SU-DHL-6 (cell line): ENCODE measurements at regions not wholly inside any gene's neighbourhood (a gene's known extent, or its start where the extent isn't known, plus 50 kb on each side); places are given as distances from the start of the nearest gene placed in this dataset.
"Not testable (repeated sequence)": the region's sequence is repeated elsewhere in the genome, so short reads cannot be mapped to it uniquely, and the experiment has no call there.

ENCODE experiments used
- H2AFZ ChIP-seq: fragments of 200-600 bp; sonication (generic); 2 replicates; pipeline ENCODE4 v1.6.1; 2014; ENCODE audit warnings: low read depth, mild to moderate bottlenecking, moderate library complexity, mixed read lengths, antibody characterized with exemption, low read length; ENCODE audit not compliant: severe bottlenecking
- H3F3A ChIP-seq: fragments of 200-600 bp; shearing (Covaris generic); 2 replicates; pipeline ENCODE4 v1.6.0; 2016; ENCODE audit warnings: antibody characterized with exemption, mild to moderate bottlenecking; ENCODE audit not compliant: insufficient read depth
- H3K27ac ChIP-seq: fragments of 200-600 bp; sonication (generic); 2 replicates; pipeline ENCODE4 v1.5.1; 2016; ENCODE audit warnings: low read depth, mild to moderate bottlenecking, low read length, moderate library complexity, mixed read lengths
- H3K27me3 ChIP-seq: fragments of 200-600 bp; sonication (generic), shearing (Covaris generic); 2 replicates; pipeline ENCODE4 v1.6.0; 2014; ENCODE audit warnings: mild to moderate bottlenecking, low read length
- H3K36me3 ChIP-seq: fragments of 200-600 bp; sonication (generic); 2 replicates; pipeline ENCODE4 v1.6.1; 2014; ENCODE audit warnings: mild to moderate bottlenecking, low read length, mixed read lengths
- H3K4me2 ChIP-seq: fragments of 300-600, 200-600 bp; shearing (Covaris generic), sonication (generic); 2 replicates; pipeline ENCODE4 v1.6.0; 2014; ENCODE audit warnings: low read length, low read depth, mild to moderate bottlenecking; ENCODE audit not compliant: poor library complexity, severe bottlenecking
- H3K4me3 ChIP-seq: fragments of 200-600 bp; sonication (generic); 2 replicates; pipeline ENCODE4 v1.5.1; 2014; ENCODE audit warnings: antibody characterized with exemption, low read length, mild to moderate bottlenecking, mixed read lengths; ENCODE audit not compliant: insufficient read depth, poor library complexity, severe bottlenecking
- H3K79me2 ChIP-seq: fragments of 200-600 bp; sonication (generic); 2 replicates; pipeline ENCODE4 v1.6.1; 2014; ENCODE audit warnings: mild to moderate bottlenecking, low read length, moderate library complexity; ENCODE audit not compliant: insufficient read depth
- H3K9ac ChIP-seq: fragments of 200-600 bp; sonication (generic); 2 replicates; pipeline ENCODE4 v1.7.0; 2014; ENCODE audit warnings: mild to moderate bottlenecking, low read length
- H3K9me2 ChIP-seq: fragments of 200-600 bp; sonication (generic); replicated peaks from 2 replicates; pipeline ENCODE4 v1.6.1; 2014; ENCODE audit warnings: low read length; ENCODE audit not compliant: insufficient read depth
- H3K9me3 ChIP-seq: fragments of 200-600 bp; sonication (generic); 2 replicates; pipeline ENCODE4 v1.6.1; 2014; ENCODE audit warnings: low read length, mixed read lengths; ENCODE audit not compliant: insufficient read depth
- H4K20me1 ChIP-seq: fragments of 200-600 bp; sonication (generic); 2 replicates; pipeline ENCODE4 v1.6.1; 2014; ENCODE audit warnings: low read depth, mild to moderate bottlenecking, antibody characterized with exemption, low read length, moderate library complexity, mixed read lengths
- CTCF ChIP-seq: fragments of 200-600 bp; sonication (generic); IDR thresholded peaks from one replicate; pipeline ENCODE4 v1.5.1; 2017; ENCODE audit warnings: antibody characterized with exemption, mild to moderate bottlenecking, low read length, moderate library complexity; ENCODE audit not compliant: insufficient read depth, poor library complexity, severe bottlenecking
- EZH2phosphoT487 ChIP-seq: fragments of 200-600 bp; sonication (generic), shearing (Covaris generic); conservative IDR thresholded peaks from 2 replicates; pipeline ENCODE4 v1.6.1; 2018; ENCODE audit warnings: mild to moderate bottlenecking, antibody characterized with exemption, low read length, moderate library complexity, mixed read lengths

- Histone ChIP-seq H3K79me2 (no peaks in the 10 kb centered on the region), H3K4me3 (no peak overlapping the region), H3K9me2 (no peaks in the 10 kb centered on the region; the same call in 1 of the 2 replicates), H3K9me3 (no peaks in the 10 kb centered on the region), H4K20me1 (no peaks in the 10 kb centered on the region), H3K27ac (no peak overlapping the region), H2AFZ (no peak overlapping the region), H3F3A (no peaks in the 10 kb centered on the region), H3K9ac (no peak overlapping the region), H3K27me3 (no peaks in the 10 kb centered on the region), H3K36me3 (no peaks in the 10 kb centered on the region; the same call in 1 of the 2 replicates), H3K4me2 (no peak overlapping the region)
- TF ChIP-seq CTCF (no peak), EZH2phosphoT487 (no peak)
These were observed 265.2 kb upstream of the SGO1 start for GRCh38 chr3:20451170-20451569.

GRCh38 chr3:20450611-20451010 lies 264.6 kb upstream of the SGO1 start:
- Histone ChIP-seq H3K36me3 (no peaks in the 10 kb centered on the region), H3K9me3 (no peaks in the 10 kb centered on the region), H3K27me3 (no peaks in the 10 kb centered on the region), H3K79me2 (no peaks in the 10 kb centered on the region), H3K27ac (no peak overlapping the region), H3K4me2 (no peak overlapping the region), H3F3A (no peaks in the 10 kb centered on the region), H2AFZ (no peak overlapping the region), H3K4me3 (no peak overlapping the region), H3K9me2 (no peaks in the 10 kb centered on the region; the same call in 1 of the 2 replicates), H4K20me1 (no peaks in the 10 kb centered on the region), H3K9ac (no peak overlapping the region)
- TF ChIP-seq CTCF, result no peak
- TF ChIP-seq EZH2phosphoT487, result no peak

GRCh38 chr3:20442846-20443245 lies 256.8 kb upstream of the SGO1 start:
- no peaks in the 10 kb centered on the region for H3K36me3 ChIP-seq
- no peaks in the 10 kb centered on the region for H3K27me3 ChIP-seq
- H3K4me2 ChIP-seq, result no peak overlapping the region
- no peaks in the 10 kb centered on the region for H3K9me3 ChIP-seq
- TF ChIP-seq EZH2phosphoT487 (no peak), CTCF (no peak)
- H3K27ac ChIP-seq, result no peak overlapping the region
- no peaks in the 10 kb centered on the region for H3K9me2 ChIP-seq
- no peaks in the 10 kb centered on the region for H3K79me2 ChIP-seq
- H4K20me1 ChIP-seq, result no peaks in the 10 kb centered on the region
- H2AFZ ChIP-seq, result no peak overlapping the region
- H3K9ac ChIP-seq, result no peak overlapping the region
- no peaks in the 10 kb centered on the region for H3F3A ChIP-seq
- no peak overlapping the region for H3K4me3 ChIP-seq

GRCh38 chr3:20427268-20427667 lies 241.3 kb upstream of the SGO1 start:
- H3K9me2 ChIP-seq, H3K9ac ChIP-seq, H3K27ac ChIP-seq, H4K20me1 ChIP-seq, H3K9me3 ChIP-seq, H3K27me3 ChIP-seq, H3K4me3 ChIP-seq, H3K79me2 ChIP-seq, H3F3A ChIP-seq, H3K4me2 ChIP-seq, H3K36me3 ChIP-seq, H2AFZ ChIP-seq: not testable (repeated sequence)
